Activated T-cell treated with anti-CD3 and anti-CD28 coated beads, Interleukin-2, amount 50 U/mL, for 4 hours (primary cell): ENCODE measurements at regions not wholly inside any gene's neighbourhood (a gene's known extent, or its start where the extent isn't known, plus 50 kb on each side); places are given as distances from the start of the nearest gene placed in this dataset.
A peak's percentile ranks its signal among the peaks of the same experiment; 100 is the strongest.
"Not testable (repeated sequence)": the region's sequence is repeated elsewhere in the genome, so short reads cannot be mapped to it uniquely, and the experiment has no call there.

ENCODE experiments used
- ATAC-seq, 2 donors: fragments of 200-7000 bp; cut with Tn5 transposase; one replicate each; pipeline ENCODE4 v1.10.0; 2021
- DNase-seq: peaks from one replicate; pipeline ENCODE4 v3.0.0-alpha.2; 2020
- H3K27me3 Mint-ChIP-seq: one replicate; pipeline ENCODE4 v1.8.0; 2021; ENCODE audit warnings: low read depth, mixed read lengths
- H3K36me3 Mint-ChIP-seq: one replicate; pipeline ENCODE4 v1.8.0; 2022; ENCODE audit warnings: mixed read lengths; ENCODE audit not compliant: insufficient read depth
- H3K4me1 Mint-ChIP-seq: one replicate; pipeline ENCODE4 v1.8.0; 2021; ENCODE audit warnings: low read depth, mixed read lengths
- H3K4me3 Mint-ChIP-seq: one replicate; pipeline ENCODE4 v1.8.0; 2021; ENCODE audit warnings: mild to moderate bottlenecking, moderate library complexity, mixed read lengths
- H3K9me3 Mint-ChIP-seq: one replicate; pipeline ENCODE4 v1.8.0; 2021; ENCODE audit warnings: mixed read lengths

GRCh38 chr12:9543341-9543740 lies 64.4 kb downstream of the KLRB1 start:
- not testable (repeated sequence) for H3K36me3 Mint-ChIP-seq, H3K4me3 Mint-ChIP-seq, H3K4me1 Mint-ChIP-seq, ATAC-seq, DNase-seq, H3K9me3 Mint-ChIP-seq, H3K27me3 Mint-ChIP-seq

GRCh38 chr12:9542827-9543226 lies 64.9 kb downstream of the KLRB1 start:
- not testable (repeated sequence) for H3K4me3 Mint-ChIP-seq, H3K36me3 Mint-ChIP-seq, ATAC-seq, H3K4me1 Mint-ChIP-seq, H3K9me3 Mint-ChIP-seq, H3K27me3 Mint-ChIP-seq, DNase-seq

GRCh38 chr12:9515925-9516324 lies 91.8 kb downstream of the KLRB1 start:
- DNase-seq, H3K36me3 Mint-ChIP-seq, H3K9me3 Mint-ChIP-seq, H3K4me1 Mint-ChIP-seq, ATAC-seq, H3K4me3 Mint-ChIP-seq, H3K27me3 Mint-ChIP-seq: not testable (repeated sequence)

- not testable (repeated sequence) for H3K4me3 Mint-ChIP-seq, H3K36me3 Mint-ChIP-seq, H3K27me3 Mint-ChIP-seq, DNase-seq, H3K9me3 Mint-ChIP-seq, H3K4me1 Mint-ChIP-seq, ATAC-seq
Observed at GRCh38 chr12:9512695-9513094, 95.0 kb downstream of the KLRB1 start.

- H3K36me3 Mint-ChIP-seq, H3K9me3 Mint-ChIP-seq, H3K27me3 Mint-ChIP-seq, H3K4me1 Mint-ChIP-seq, DNase-seq, ATAC-seq, H3K4me3 Mint-ChIP-seq: not testable (repeated sequence)
Observed at GRCh38 chr12:9510392-9511011, 97.2 kb downstream of the KLRB1 start.

GRCh38 chr12:9509464-9510161 lies 98.1 kb downstream of the KLRB1 start:
- DNase-seq (no peak), ATAC-seq (no peak)
- Mint-ChIP-seq H3K9me3 (no peaks in the 10 kb centered on the region), H3K4me1 (no peaks in the 10 kb centered on the region), H3K4me3 (no peak overlapping the region), H3K27me3 (no peaks in the 10 kb centered on the region), H3K36me3 (no peaks in the 10 kb centered on the region)

- H3K9me3 Mint-ChIP-seq: no peaks in the 10 kb centered on the region
- no peak for ATAC-seq
- H3K36me3 Mint-ChIP-seq: no peaks in the 10 kb centered on the region
- no peaks in the 10 kb centered on the region for H3K4me1 Mint-ChIP-seq
- H3K27me3 Mint-ChIP-seq: no peaks in the 10 kb centered on the region
- DNase-seq: no peak
- no peak overlapping the region for H3K4me3 Mint-ChIP-seq
Observed at GRCh38 chr12:9506746-9507145, 101.0 kb downstream of the KLRB1 start.

- H3K36me3 Mint-ChIP-seq, H3K4me1 Mint-ChIP-seq, DNase-seq, H3K4me3 Mint-ChIP-seq, H3K9me3 Mint-ChIP-seq, ATAC-seq, H3K27me3 Mint-ChIP-seq: not testable (repeated sequence)
Observed at GRCh38 chr12:9503384-9503783, 104.3 kb downstream of the KLRB1 start.

GRCh38 chr12:9502845-9503244 lies 104.9 kb downstream of the KLRB1 start:
- H3K4me1 Mint-ChIP-seq, H3K4me3 Mint-ChIP-seq, H3K36me3 Mint-ChIP-seq, H3K9me3 Mint-ChIP-seq, H3K27me3 Mint-ChIP-seq, DNase-seq, ATAC-seq: not testable (repeated sequence)

- not testable (repeated sequence) for H3K36me3 Mint-ChIP-seq, DNase-seq, H3K4me1 Mint-ChIP-seq, H3K27me3 Mint-ChIP-seq, H3K9me3 Mint-ChIP-seq, H3K4me3 Mint-ChIP-seq, ATAC-seq
Observed at GRCh38 chr12:9493325-9493724, 114.4 kb downstream of the KLRB1 start.

GRCh38 chr12:9481289-9481688 lies 126.4 kb downstream of the KLRB1 start:
- H3K4me1 Mint-ChIP-seq, H3K9me3 Mint-ChIP-seq, H3K27me3 Mint-ChIP-seq, DNase-seq, H3K36me3 Mint-ChIP-seq, ATAC-seq, H3K4me3 Mint-ChIP-seq: not testable (repeated sequence)

GRCh38 chr12:9474197-9474596 lies 133.5 kb downstream of the KLRB1 start:
- H3K27me3 Mint-ChIP-seq, ATAC-seq, H3K4me3 Mint-ChIP-seq, H3K9me3 Mint-ChIP-seq, H3K36me3 Mint-ChIP-seq, DNase-seq: not testable (repeated sequence)
- peaks cover 15% of the 10 kb centered on the region for H3K4me1 Mint-ChIP-seq

- ATAC-seq, H3K36me3 Mint-ChIP-seq, DNase-seq: not testable (repeated sequence)
Observed at GRCh38 chr12:9473638-9474037, 134.1 kb downstream of the KLRB1 start.

GRCh38 chr12:9471501-9471900 lies 136.2 kb downstream of the KLRB1 start:
- H3K27me3 Mint-ChIP-seq, H3K36me3 Mint-ChIP-seq, DNase-seq, H3K4me3 Mint-ChIP-seq, ATAC-seq, H3K9me3 Mint-ChIP-seq: not testable (repeated sequence)
- peaks cover 23% of the 10 kb centered on the region for H3K4me1 Mint-ChIP-seq

More at GRCh38 chr12:9473638-9474037, 134.1 kb downstream of the KLRB1 start:
- H3K9me3 Mint-ChIP-seq, H3K4me3 Mint-ChIP-seq, H3K27me3 Mint-ChIP-seq: not testable (repeated sequence)
- peaks cover 18% of the 10 kb centered on the region for H3K4me1 Mint-ChIP-seq

GRCh38 chr12:9470367-9470766 lies 137.3 kb downstream of the KLRB1 start:
- peak; percentile 42 to 70 for ATAC-seq
- not testable (repeated sequence) for DNase-seq, H3K27me3 Mint-ChIP-seq, H3K9me3 Mint-ChIP-seq, H3K36me3 Mint-ChIP-seq, H3K4me3 Mint-ChIP-seq
- H3K4me1 Mint-ChIP-seq: peaks cover 23% of the 10 kb centered on the region
